Neural cell (in vitro differentiated cells): ENCODE measurements at regions not wholly inside any gene's neighbourhood (a gene's known extent, or its start where the extent isn't known, plus 50 kb on each side); places are given as distances from the start of the nearest gene placed in this dataset.
"Not testable (repeated sequence)": the region's sequence is repeated elsewhere in the genome, so short reads cannot be mapped to it uniquely, and the experiment has no call there.

Source experiments
- EP300 ChIP-seq: fragments of 450-650 bp; conservative IDR thresholded peaks from 2 replicates; pipeline ENCODE4 v1.6.1; 2014; ENCODE audit warnings: antibody characterized with exemption, mild to moderate bottlenecking, moderate library complexity; ENCODE audit not compliant: poor library complexity, severe bottlenecking
- EZH2 ChIP-seq: fragments of 200-600, 300-800 bp; shearing (Covaris generic), sonication (generic); IDR thresholded peaks from 2 replicates; pipeline ENCODE4 v1.6.1; 2014; ENCODE audit warnings: antibody characterized with exemption, low read length, borderline replicate concordance, mild to moderate bottlenecking; ENCODE audit not compliant: insufficient read depth, poor library complexity, severe bottlenecking
- MXI1 ChIP-seq: fragments of 450-650 bp; conservative IDR thresholded peaks from 2 replicates; pipeline ENCODE4 v1.6.1; 2014; ENCODE audit warnings: antibody characterized with exemption, mild to moderate bottlenecking; ENCODE audit not compliant: poor library complexity, severe bottlenecking
- POLR2AphosphoS5 ChIP-seq: IDR thresholded peaks from 2 replicates; pipeline ENCODE4 v1.6.1; 2012
- RAD21 ChIP-seq: fragments of 450-650 bp; conservative IDR thresholded peaks from 2 replicates; pipeline ENCODE4 v1.6.1; 2014; ENCODE audit warnings: antibody characterized with exemption, mild to moderate bottlenecking, moderate library complexity
- SMC3 ChIP-seq: fragments of 450-650 bp; conservative IDR thresholded peaks from 2 replicates; pipeline ENCODE4 v1.6.1; 2014; ENCODE audit warnings: antibody characterized with exemption, mild to moderate bottlenecking, moderate library complexity; ENCODE audit not compliant: poor library complexity
- TAF1 ChIP-seq: IDR thresholded peaks from 2 replicates; pipeline ENCODE4 v1.6.1; 2012; ENCODE audit warnings: low read depth
- TF ChIP-seq, protein P1 (sequence below): fragments of 450-650 bp; IDR thresholded peaks from 2 replicates; pipeline ENCODE4 v1.5.1; 2014; ENCODE audit warnings: antibody characterized with exemption, mild to moderate bottlenecking, moderate library complexity; ENCODE audit not compliant: poor library complexity, severe bottlenecking
- TF ChIP-seq, protein P2 (sequence below): IDR thresholded peaks from 2 replicates; pipeline ENCODE4 v1.6.1; 2012; ENCODE audit warnings: borderline replicate concordance

DNA sequence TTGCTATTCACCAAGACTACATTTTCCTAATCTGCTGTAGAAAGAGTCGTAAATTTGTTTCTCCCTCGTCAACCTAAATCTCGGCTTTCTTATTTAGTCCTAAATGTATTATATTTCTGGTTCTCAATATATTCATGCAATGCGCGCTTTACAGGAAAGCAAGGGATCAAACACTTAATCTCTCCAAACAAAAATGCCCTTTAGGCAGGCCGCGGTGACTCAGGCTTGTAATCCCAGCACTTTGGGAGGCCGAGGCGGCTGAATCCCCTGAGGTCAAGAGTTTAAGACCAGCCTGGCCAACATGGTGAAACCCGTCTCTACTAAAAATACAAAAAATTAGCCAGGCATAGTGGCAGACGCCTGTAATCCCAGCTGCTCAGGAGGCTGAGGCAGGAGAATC lies 376.0 kb downstream of the PPP4R3C start:
- not testable (repeated sequence) for TF ChIP-seq RAD21, MXI1, SMC3, EZH2, TAF1, EP300, POLR2AphosphoS5
- TF ChIP-seq, protein P1, sequence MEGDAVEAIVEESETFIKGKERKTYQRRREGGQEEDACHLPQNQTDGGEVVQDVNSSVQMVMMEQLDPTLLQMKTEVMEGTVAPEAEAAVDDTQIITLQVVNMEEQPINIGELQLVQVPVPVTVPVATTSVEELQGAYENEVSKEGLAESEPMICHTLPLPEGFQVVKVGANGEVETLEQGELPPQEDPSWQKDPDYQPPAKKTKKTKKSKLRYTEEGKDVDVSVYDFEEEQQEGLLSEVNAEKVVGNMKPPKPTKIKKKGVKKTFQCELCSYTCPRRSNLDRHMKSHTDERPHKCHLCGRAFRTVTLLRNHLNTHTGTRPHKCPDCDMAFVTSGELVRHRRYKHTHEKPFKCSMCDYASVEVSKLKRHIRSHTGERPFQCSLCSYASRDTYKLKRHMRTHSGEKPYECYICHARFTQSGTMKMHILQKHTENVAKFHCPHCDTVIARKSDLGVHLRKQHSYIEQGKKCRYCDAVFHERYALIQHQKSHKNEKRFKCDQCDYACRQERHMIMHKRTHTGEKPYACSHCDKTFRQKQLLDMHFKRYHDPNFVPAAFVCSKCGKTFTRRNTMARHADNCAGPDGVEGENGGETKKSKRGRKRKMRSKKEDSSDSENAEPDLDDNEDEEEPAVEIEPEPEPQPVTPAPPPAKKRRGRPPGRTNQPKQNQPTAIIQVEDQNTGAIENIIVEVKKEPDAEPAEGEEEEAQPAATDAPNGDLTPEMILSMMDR, result not testable (repeated sequence)
- TF ChIP-seq, protein P2, sequence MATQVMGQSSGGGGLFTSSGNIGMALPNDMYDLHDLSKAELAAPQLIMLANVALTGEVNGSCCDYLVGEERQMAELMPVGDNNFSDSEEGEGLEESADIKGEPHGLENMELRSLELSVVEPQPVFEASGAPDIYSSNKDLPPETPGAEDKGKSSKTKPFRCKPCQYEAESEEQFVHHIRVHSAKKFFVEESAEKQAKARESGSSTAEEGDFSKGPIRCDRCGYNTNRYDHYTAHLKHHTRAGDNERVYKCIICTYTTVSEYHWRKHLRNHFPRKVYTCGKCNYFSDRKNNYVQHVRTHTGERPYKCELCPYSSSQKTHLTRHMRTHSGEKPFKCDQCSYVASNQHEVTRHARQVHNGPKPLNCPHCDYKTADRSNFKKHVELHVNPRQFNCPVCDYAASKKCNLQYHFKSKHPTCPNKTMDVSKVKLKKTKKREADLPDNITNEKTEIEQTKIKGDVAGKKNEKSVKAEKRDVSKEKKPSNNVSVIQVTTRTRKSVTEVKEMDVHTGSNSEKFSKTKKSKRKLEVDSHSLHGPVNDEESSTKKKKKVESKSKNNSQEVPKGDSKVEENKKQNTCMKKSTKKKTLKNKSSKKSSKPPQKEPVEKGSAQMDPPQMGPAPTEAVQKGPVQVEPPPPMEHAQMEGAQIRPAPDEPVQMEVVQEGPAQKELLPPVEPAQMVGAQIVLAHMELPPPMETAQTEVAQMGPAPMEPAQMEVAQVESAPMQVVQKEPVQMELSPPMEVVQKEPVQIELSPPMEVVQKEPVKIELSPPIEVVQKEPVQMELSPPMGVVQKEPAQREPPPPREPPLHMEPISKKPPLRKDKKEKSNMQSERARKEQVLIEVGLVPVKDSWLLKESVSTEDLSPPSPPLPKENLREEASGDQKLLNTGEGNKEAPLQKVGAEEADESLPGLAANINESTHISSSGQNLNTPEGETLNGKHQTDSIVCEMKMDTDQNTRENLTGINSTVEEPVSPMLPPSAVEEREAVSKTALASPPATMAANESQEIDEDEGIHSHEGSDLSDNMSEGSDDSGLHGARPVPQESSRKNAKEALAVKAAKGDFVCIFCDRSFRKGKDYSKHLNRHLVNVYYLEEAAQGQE, result not testable (repeated sequence)
